OCI-LY1 (cell line): ENCODE measurements at regions not wholly inside any gene's neighbourhood (a gene's known extent, or its start where the extent isn't known, plus 50 kb on each side); places are given as distances from the start of the nearest gene placed in this dataset.

Experiments
- CTCF ChIP-seq: fragments of 200-600 bp; sonication (generic), shearing (Covaris generic); IDR thresholded peaks from 2 replicates; pipeline ENCODE4 v1.5.1; 2017; ENCODE audit warnings: mild to moderate bottlenecking, antibody characterized with exemption, low read length, moderate library complexity, mixed read lengths
- EZH2 ChIP-seq: fragments of 200-600 bp; sonication (generic), shearing (Covaris generic); IDR thresholded peaks from 2 replicates; pipeline ENCODE4 v1.8.0; 2017; ENCODE audit warnings: borderline replicate concordance, mixed run types, mild to moderate bottlenecking, antibody characterized with exemption, low read length, moderate library complexity, mixed read lengths

GRCh38 chr2:64393383-64394010, 60.5 kb upstream of the LGALSL start:
- TF ChIP-seq CTCF (no peak), EZH2 (no peak)
